ENCODE measurements at regions not wholly inside any gene's neighbourhood (a gene's known extent, or its start where the extent isn't known, plus 50 kb on each side); places are given as distances from the start of the nearest gene placed in this dataset.
A peak's percentile ranks its signal among the peaks of the same experiment; 100 is the strongest.

DNA sequence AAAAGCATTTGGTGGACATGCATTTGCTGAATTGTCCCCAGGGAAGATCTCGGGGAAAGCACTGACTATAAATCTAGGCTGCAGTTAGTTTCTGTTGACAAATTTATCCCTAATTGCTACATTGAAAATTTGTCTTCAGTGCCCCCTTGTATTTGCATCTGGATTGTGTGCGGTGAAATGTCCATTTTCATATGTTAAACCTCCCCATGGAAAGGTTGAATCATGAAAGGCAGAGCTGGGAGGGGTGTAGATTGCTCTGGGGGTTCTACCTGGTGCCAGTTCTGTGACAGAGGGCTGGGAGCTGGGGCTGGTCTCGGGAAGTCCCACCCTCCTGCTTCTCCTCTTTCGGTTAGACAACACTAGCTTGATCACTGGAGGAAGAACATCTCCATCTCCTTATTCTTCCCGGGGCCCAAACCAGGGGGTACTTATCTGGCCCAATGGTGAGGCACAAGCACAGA lies 101.9 kb downstream of the GADD45G start:
- H3K4me3 ChIP-seq (replicated peaks in 1 of 3; ENCODE audit: low read depth in 2 of 3, low read length in 3 of 3): no peak overlapping the region
- peaks cover 0 to 3% (median 0%) of the 10 kb centered on the region in 7 donors for H3K9me3 Mint-ChIP-seq
- H4K20me1 ChIP-seq (ENCODE audit: insufficient read depth, low read length): no peaks in the 10 kb centered on the region
- peaks cover 13% of the 10 kb centered on the region for H3K4me1 Mint-ChIP-seq
- TF ChIP-seq, protein P1, sequence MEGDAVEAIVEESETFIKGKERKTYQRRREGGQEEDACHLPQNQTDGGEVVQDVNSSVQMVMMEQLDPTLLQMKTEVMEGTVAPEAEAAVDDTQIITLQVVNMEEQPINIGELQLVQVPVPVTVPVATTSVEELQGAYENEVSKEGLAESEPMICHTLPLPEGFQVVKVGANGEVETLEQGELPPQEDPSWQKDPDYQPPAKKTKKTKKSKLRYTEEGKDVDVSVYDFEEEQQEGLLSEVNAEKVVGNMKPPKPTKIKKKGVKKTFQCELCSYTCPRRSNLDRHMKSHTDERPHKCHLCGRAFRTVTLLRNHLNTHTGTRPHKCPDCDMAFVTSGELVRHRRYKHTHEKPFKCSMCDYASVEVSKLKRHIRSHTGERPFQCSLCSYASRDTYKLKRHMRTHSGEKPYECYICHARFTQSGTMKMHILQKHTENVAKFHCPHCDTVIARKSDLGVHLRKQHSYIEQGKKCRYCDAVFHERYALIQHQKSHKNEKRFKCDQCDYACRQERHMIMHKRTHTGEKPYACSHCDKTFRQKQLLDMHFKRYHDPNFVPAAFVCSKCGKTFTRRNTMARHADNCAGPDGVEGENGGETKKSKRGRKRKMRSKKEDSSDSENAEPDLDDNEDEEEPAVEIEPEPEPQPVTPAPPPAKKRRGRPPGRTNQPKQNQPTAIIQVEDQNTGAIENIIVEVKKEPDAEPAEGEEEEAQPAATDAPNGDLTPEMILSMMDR (IDR thresholded peaks at IDR 0.05): no peak
- no peak overlapping the region for H3K27ac ChIP-seq (ENCODE audit: low read depth in 1 of 2, low read length in 2 of 2)
- no peaks in the 10 kb centered on the region for H3K36me3 ChIP-seq (replicated peaks in 1 of 2; ENCODE audit: control insufficient read depth in 1 of 2, insufficient read depth in 2 of 2, low read length in 2 of 2)
- intact Hi-C loops (cut with micrococcal nuclease): no loop called here
- H3K27me3 ChIP-seq (ENCODE audit: control insufficient read depth in 2 of 2, insufficient read depth in 2 of 2, low read length in 2 of 2): no peaks in the 10 kb centered on the region
- 90% methylated on average over 2 of the region's 5 CpGs for WGBS (ENCODE audit: insufficient coverage)
- no peak overlapping the region for H2AFZ ChIP-seq (ENCODE audit: insufficient read depth, low read depth, low read length, poor library complexity, severe bottlenecking)
- no peak overlapping the region for H3K4me3 Mint-ChIP-seq
- no peaks in the 10 kb centered on the region for H3K79me2 ChIP-seq (ENCODE audit: insufficient read depth, low read length)
- peaks cover 1 to 6% (median 2%) of the 10 kb centered on the region in 3 donors for H3K27me3 Mint-ChIP-seq (ENCODE audit: low read depth in 3 of 3)
- no peaks in the 10 kb centered on the region for H3K9me3 ChIP-seq (replicated peaks in 1 of 2; ENCODE audit: control insufficient read depth in 1 of 2, insufficient read depth in 1 of 2, low read length in 2 of 2)
- peaks cover 7 to 14% of the 10 kb centered on the region in 2 donors for H3K4me1 ChIP-seq (ENCODE audit: control insufficient read depth in 1 of 2, insufficient read depth in 2 of 2, low read length in 2 of 2)
- no peak overlapping the region for H3K4me2 ChIP-seq (replicated peaks; ENCODE audit: extremely low read depth, low read length, poor library complexity, severe bottlenecking)
- H3K27ac Mint-ChIP-seq: no peak overlapping the region
- no peak overlapping the region for H3K9ac ChIP-seq (ENCODE audit: insufficient read depth, low read length, poor library complexity, severe bottlenecking)
- no peaks in the 10 kb centered on the region for H3K36me3 Mint-ChIP-seq
- no peak for DNase-seq

DNA sequence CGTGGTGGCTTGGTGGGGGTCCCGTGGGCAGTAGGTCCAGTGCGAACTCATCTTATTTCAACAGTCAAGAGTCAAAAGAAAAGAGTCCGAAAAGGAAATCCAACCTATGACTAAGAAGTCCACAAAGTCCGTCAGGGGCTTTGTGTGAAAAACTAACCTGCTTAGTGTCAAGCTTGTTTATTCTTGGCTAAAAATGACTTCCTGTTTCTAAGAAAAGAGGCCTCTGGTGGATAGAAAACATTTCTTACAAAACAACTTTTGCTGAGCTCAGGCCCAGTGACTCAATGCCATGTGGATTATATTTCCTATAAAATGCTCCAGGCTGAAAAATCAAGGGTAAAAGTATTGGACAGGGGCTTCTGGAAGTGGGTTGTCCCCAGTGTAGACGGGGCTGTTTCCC lies 105.9 kb downstream of the GADD45G start:
- peak overlapping the region in 1 of 2 donors; percentile 3 for H3K27ac ChIP-seq (ENCODE audit: low read depth in 1 of 2, low read length in 2 of 2)
- TF ChIP-seq, protein P1 (IDR thresholded peaks at IDR 0.05): no peak
- no peak overlapping the region for H2AFZ ChIP-seq (ENCODE audit: insufficient read depth, low read depth, low read length, poor library complexity, severe bottlenecking)
- Mint-ChIP-seq H3K4me3 (no peak overlapping the region), H3K27me3 (ENCODE audit: low read depth in 3 of 3) (peaks cover 0 to 4% (median 0%) of the 10 kb centered on the region in 3 donors), H3K36me3 (no peaks in the 10 kb centered on the region), H3K27ac (peak overlapping the region in 4 of 7 donors; percentile 34 to 83 (median 38)), H3K4me1 (peaks cover 28% of the 10 kb centered on the region), H3K9me3 (peaks cover 0 to 3% (median 0%) of the 10 kb centered on the region in 7 donors)
- no peaks in the 10 kb centered on the region for H4K20me1 ChIP-seq (ENCODE audit: insufficient read depth, low read length)
- intact Hi-C loops (cut with micrococcal nuclease): no loop called here
- H3K36me3 ChIP-seq (replicated peaks in 1 of 2; ENCODE audit: control insufficient read depth in 1 of 2, insufficient read depth in 2 of 2, low read length in 2 of 2): no peaks in the 10 kb centered on the region
- no peak overlapping the region for H3K4me2 ChIP-seq (replicated peaks; ENCODE audit: extremely low read depth, low read length, poor library complexity, severe bottlenecking)
- H3K9ac ChIP-seq (ENCODE audit: insufficient read depth, low read length, poor library complexity, severe bottlenecking): no peak overlapping the region
- H3K9me3 ChIP-seq (replicated peaks in 1 of 2; ENCODE audit: control insufficient read depth in 1 of 2, insufficient read depth in 1 of 2, low read length in 2 of 2): no peaks in the 10 kb centered on the region
- no peaks in the 10 kb centered on the region for H3K79me2 ChIP-seq (ENCODE audit: insufficient read depth, low read length)
- DNase-seq: peak; percentile 27 to 71 (median 40)
- no peaks in the 10 kb centered on the region for H3K27me3 ChIP-seq (ENCODE audit: control insufficient read depth in 2 of 2, insufficient read depth in 2 of 2, low read length in 2 of 2)
- H3K4me3 ChIP-seq (replicated peaks in 1 of 3; ENCODE audit: low read depth in 2 of 3, low read length in 3 of 3): no peak overlapping the region
- 50% methylated on average over 2 of the region's 6 CpGs for WGBS (ENCODE audit: insufficient coverage)
- peaks cover 7 to 20% of the 10 kb centered on the region in 2 donors for H3K4me1 ChIP-seq (ENCODE audit: control insufficient read depth in 1 of 2, insufficient read depth in 2 of 2, low read length in 2 of 2)
